Right lobe of liver (tissue), 6 donors: ENCODE measurements at regions not wholly inside any gene's neighbourhood (a gene's known extent, or its start where the extent isn't known, plus 50 kb on each side); places are given as distances from the start of the nearest gene placed in this dataset.

Source experiments
- ATAC-seq, 4 donors: fragments of 200-7000 bp; cut with Tn5 transposase; one replicate each; pipeline ENCODE4 v1.9.1; 2020; ENCODE audit warnings: mild to moderate bottlenecking in 4 of 4, moderate library complexity in 4 of 4
- DNase-seq, 3 donors: peaks; one replicate each; pipeline ENCODE4 v3.0.0-alpha.2; 2020
- H3K27ac ChIP-seq, 3 donors: fragments of 200-600 bp; one replicate each; pipeline ENCODE4 v1.8.0; 2022
- H3K27me3 ChIP-seq, 2 donors: fragments of 200-600 bp; one replicate each; pipeline ENCODE4 v1.8.0; 2022
- H3K36me3 ChIP-seq, 4 donors: fragments of 200-600 bp; sonication (generic) in 1 of 4; one replicate each; pipeline versions ENCODE4 v1.5.1 to v1.8.0; 2017 to 2022; ENCODE audit warnings: control low read depth in 1 of 4
- H3K4me1 ChIP-seq, 4 donors: fragments of 200-600 bp; sonication (generic) in 1 of 4; one replicate each; pipeline versions ENCODE4 v1.5.1 to v1.8.0; 2017 to 2022; ENCODE audit warnings: control low read depth in 1 of 4
- H3K4me3 ChIP-seq, 3 donors: fragments of 200-600 bp; one replicate each; pipeline ENCODE4 v1.8.0; 2022
- H3K9me3 ChIP-seq, 4 donors: fragments of 200-600 bp; sonication (generic) in 1 of 4; one replicate each; pipeline versions ENCODE4 v1.5.1 to v1.8.0; 2017 to 2022; ENCODE audit warnings: control low read depth in 1 of 4
- CTCF ChIP-seq, 4 donors: fragments of 200-600 bp in 3 of 4; fragments of 450-650 bp in 1 of 4; IDR thresholded peaks; one replicate each; pipeline versions ENCODE4 v1.5.1 to v1.8.0; 2016 to 2022; ENCODE audit warnings: antibody characterized with exemption in 4 of 4, mild to moderate bottlenecking in 2 of 4
- POLR2A ChIP-seq: fragments of 450-650 bp; IDR thresholded peaks from one replicate; pipeline ENCODE4 v1.6.1; 2017; ENCODE audit warnings: antibody characterized with exemption, mild to moderate bottlenecking
- WGBS: methylation state at CpG from one replicate; pipeline ENCODE4 v1.1.6; 2018; ENCODE audit warnings: low coverage, low lambda C conversion rate; ENCODE audit not compliant: insufficient coverage; ENCODE audit errors: missing lambda C conversion rate; 5-methylcytosine and 5-hydroxymethylcytosine counted together
- intact Hi-C, 2 donors: fragments of 100-400 bp; cut with DNase I; formaldehyde crosslinking; loops; one replicate each; pipeline versions ENCODE4 v1.11.2 to v1.14.1; 2022
- donor health status: DM: no; HTN: yes; CAD: no.
- donor health status: DM: no; HTN: no; CAD: no.
- donor health status: DM: no; HTN: no; CAD: no.
- donor health status: DM: no; HTN: yes; CAD: no.
- donor health status: DM: no; HTN: yes; CAD: no.

GRCh38 chr1:87884581-87884980 is 555.9 kb downstream of the LMO4 start:
- intact Hi-C loops: no loop called here
- Histone ChIP-seq H3K4me1 (no peaks in the 10 kb centered on the region), H3K27ac (no peak overlapping the region), H3K36me3 (no peaks in the 10 kb centered on the region), H3K27me3 (no peaks in the 10 kb centered on the region), H3K9me3 (no peaks in the 10 kb centered on the region), H3K4me3 (no peak overlapping the region)
- 79% methylated on average over 7 of the region's 7 CpGs for WGBS
- TF ChIP-seq POLR2A (no peak), CTCF (IDR thresholded peaks at IDR 0.05) (no peak)
- ATAC-seq: no peak
- no peak for DNase-seq

- ATAC-seq: no peak
- 69% methylated on average over 4 of the region's 4 CpGs for WGBS
- no peak for DNase-seq
- intact Hi-C loops: no loop called here
- Histone ChIP-seq H3K36me3 (no peaks in the 10 kb centered on the region), H3K9me3 (no peaks in the 10 kb centered on the region), H3K27me3 (no peaks in the 10 kb centered on the region), H3K4me1 (no peaks in the 10 kb centered on the region), H3K27ac (no peak overlapping the region), H3K4me3 (no peak overlapping the region)
- no peak for TF ChIP-seq POLR2A
- no peak for TF ChIP-seq CTCF (IDR thresholded peaks at IDR 0.05)
Observed at GRCh38 chr1:87885278-87886025, 556.8 kb downstream of the LMO4 start.

GRCh38 chr1:87887100-87887499 is 558.4 kb downstream of the LMO4 start:
- H3K36me3 ChIP-seq: no peaks in the 10 kb centered on the region
- no peak overlapping the region for H3K4me3 ChIP-seq
- no peak overlapping the region for H3K27ac ChIP-seq
- no peak for ATAC-seq
- 45% methylated on average over 1 of the region's 1 CpG for WGBS
- H3K4me1 ChIP-seq: no peaks in the 10 kb centered on the region
- TF ChIP-seq CTCF (IDR thresholded peaks at IDR 0.05): no peak
- no peak for TF ChIP-seq POLR2A
- intact Hi-C loops: no loop called here
- DNase-seq: no peak
- no peaks in the 10 kb centered on the region for H3K9me3 ChIP-seq
- H3K27me3 ChIP-seq: no peaks in the 10 kb centered on the region

- no peak for ATAC-seq
- Histone ChIP-seq H3K27me3 (no peaks in the 10 kb centered on the region), H3K4me1 (no peaks in the 10 kb centered on the region), H3K4me3 (no peak overlapping the region), H3K9me3 (no peaks in the 10 kb centered on the region), H3K36me3 (no peaks in the 10 kb centered on the region), H3K27ac (no peak overlapping the region)
- TF ChIP-seq POLR2A: no peak
- TF ChIP-seq CTCF (IDR thresholded peaks at IDR 0.05): no peak
- DNase-seq: no peak
- intact Hi-C loops: no loop called here
- WGBS: 57% methylated on average over 2 of the region's 2 CpGs
Observed at GRCh38 chr1:87888446-87888845, 559.8 kb downstream of the LMO4 start.

GRCh38 chr1:87894062-87894461 is 565.4 kb downstream of the LMO4 start:
- DNase-seq (no peak), ATAC-seq (no peak)
- Histone ChIP-seq H3K27ac (no peak overlapping the region), H3K4me3 (no peak overlapping the region), H3K4me1 (no peaks in the 10 kb centered on the region), H3K27me3 (no peaks in the 10 kb centered on the region), H3K9me3 (no peaks in the 10 kb centered on the region), H3K36me3 (no peaks in the 10 kb centered on the region)
- intact Hi-C loops: no loop called here
- no peak for TF ChIP-seq POLR2A
- TF ChIP-seq CTCF (IDR thresholded peaks at IDR 0.05): no peak
- WGBS: 91% methylated on average over 1 of the region's 1 CpG
